ENCODE measurements at regions not wholly inside any gene's neighbourhood (a gene's known extent, or its start where the extent isn't known, plus 50 kb on each side); places are given as distances from the start of the nearest gene placed in this dataset.

GRCh38 chrX:125791787-125792186, 374.3 kb downstream of the DCAF12L2 start:
- no peak for DNase-seq (ENCODE audit: low read depth)

GRCh38 chrX:125810856-125811255, 355.2 kb downstream of the DCAF12L2 start:
- no peak for DNase-seq (ENCODE audit: low read depth)

GRCh38 chrX:125826080-125826479, 340.0 kb downstream of the DCAF12L2 start:
- no peak for DNase-seq (ENCODE audit: low read depth)

GRCh38 chrX:125826774-125827451, 339.2 kb downstream of the DCAF12L2 start:
- no peak for DNase-seq (ENCODE audit: low read depth)

DNA sequence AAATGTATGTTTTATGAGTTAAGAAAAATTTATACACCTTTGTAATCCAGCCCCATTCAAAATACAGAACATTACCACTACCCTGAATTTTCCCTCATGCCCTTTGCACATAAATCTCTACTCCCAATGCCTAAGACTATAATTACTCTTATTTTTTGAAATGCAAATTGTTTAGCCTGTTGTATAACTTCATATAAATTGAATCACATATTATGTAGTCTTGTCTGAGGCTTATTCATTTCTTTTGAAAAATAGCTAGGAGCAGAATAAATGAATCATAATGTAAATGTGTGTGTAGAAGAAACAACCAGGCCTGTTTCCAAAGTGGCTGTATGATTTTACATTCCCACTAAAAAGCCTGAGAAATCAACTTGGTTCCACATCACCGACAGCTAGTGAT, 319.8 kb downstream of the DCAF12L2 start:
- DNase-seq (ENCODE audit: low read depth): no peak

- no peak for DNase-seq (ENCODE audit: low read depth)
These were observed 315.4 kb downstream of the DCAF12L2 start for GRCh38 chrX:125850693-125851092.

GRCh38 chrX:125883169-125883568, 282.9 kb downstream of the DCAF12L2 start:
- no peak for DNase-seq (ENCODE audit: low read depth)

DNA sequence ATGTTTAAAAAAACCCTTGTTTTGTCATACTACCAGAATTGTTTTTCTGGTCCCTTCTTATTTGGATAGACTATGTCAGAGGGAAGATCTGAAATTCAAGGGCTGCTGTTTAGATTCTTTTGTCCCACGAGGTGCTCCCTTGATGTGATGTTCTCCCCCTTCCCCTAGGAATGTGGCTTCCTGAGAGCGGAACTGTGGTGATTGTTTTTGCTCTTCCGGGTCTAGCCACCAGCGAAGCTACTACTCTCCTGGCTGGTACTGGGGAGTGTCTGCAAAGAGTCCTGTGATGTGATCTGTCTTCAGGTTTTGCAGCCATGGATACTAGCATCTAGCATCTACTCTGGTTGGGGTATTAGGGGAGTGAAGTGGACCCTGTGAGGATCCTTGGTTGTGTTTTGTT, 271.1 kb downstream of the DCAF12L2 start:
- DNase-seq (ENCODE audit: low read depth): no peak

DNA sequence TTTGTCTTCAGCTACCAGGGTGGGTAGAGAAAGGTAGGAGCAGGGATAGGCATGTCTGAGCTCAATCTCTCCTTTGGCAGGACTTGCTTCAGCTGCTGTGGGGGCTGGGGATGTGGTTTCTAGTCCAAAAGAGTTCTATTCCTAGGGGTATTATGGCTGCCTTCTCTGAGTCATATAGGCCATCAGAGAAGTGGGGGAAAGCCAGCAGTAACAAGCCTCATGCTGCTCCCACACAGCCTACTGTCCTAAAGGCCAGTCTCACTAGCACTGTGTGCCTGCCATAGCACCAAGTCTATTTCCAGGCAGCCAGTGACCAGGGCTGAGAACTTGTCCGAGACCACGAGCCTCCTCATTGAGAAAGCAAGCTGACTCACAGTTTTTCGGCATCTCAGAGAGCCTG, 270.6 kb downstream of the DCAF12L2 start:
- DNase-seq (ENCODE audit: low read depth): no peak

GRCh38 chrX:125926295-125926694, 239.8 kb downstream of the DCAF12L2 start:
- DNase-seq (ENCODE audit: low read depth): no peak

DNA sequence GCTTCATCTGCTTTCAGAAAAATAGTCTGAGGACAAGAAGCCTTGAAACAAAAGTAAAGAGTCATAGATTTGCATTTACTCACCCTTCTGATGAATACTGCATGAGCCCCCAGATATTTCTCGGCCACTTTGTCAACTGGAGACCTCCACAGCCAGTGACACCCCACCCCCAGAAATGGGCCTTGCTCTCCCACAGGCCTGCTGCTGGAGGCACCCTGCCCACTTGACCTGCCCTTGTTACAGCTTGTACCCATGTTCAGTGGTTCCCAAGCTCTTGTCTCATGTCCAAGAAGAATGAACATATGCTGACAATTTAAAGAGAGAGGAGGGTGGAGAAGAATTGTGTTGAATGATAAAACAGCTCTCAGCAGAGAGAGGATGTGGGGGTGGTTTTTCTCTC, 225.1 kb downstream of the DCAF12L2 start:
- DNase-seq (ENCODE audit: low read depth): no peak

DNA sequence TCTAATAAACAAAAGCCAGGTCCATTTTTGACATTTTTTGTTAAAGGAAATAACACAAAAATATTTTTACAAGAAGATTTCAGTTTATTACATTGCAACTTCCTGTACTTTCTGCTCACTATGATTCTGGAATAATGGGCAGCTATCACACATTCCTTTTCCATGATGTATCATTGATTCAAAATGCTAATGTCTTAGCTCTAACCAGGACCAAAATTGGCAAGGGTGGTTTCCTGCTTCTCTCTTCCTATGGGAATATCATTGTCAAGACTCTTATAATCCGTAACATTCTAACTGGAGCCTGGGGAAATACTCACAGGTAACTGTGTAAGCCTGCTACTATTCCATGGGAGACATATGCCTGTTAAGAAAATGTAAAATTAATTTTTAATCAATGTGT, 218.6 kb downstream of the DCAF12L2 start:
- no peak for DNase-seq (ENCODE audit: low read depth)

- no peak for DNase-seq (ENCODE audit: low read depth)
These were observed 213.1 kb downstream of the DCAF12L2 start for GRCh38 chrX:125952973-125953372.

DNA sequence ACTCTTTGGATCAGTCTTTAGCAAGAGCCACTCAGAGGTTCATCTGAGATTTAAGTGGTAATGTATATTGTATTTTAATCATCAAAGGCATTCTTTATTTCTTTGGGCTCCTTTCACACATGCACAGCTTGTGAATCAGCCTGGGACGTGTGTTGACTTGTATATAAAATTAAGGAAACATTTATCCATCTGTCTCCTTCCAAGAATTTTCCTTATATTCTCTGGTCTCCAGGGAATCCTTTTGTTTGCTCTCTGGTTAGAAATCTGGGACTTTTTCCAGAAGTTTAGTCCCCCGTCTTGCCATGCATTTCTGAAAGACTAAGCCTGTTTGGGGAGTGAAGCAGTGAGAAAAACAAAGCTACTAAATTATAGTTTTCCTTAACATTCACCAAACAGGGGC, 212.3 kb downstream of the DCAF12L2 start:
- no peak for DNase-seq (ENCODE audit: low read depth)

- no peak for DNase-seq (ENCODE audit: low read depth)
These were observed 211.9 kb downstream of the DCAF12L2 start for GRCh38 chrX:125954236-125954635.

DNA sequence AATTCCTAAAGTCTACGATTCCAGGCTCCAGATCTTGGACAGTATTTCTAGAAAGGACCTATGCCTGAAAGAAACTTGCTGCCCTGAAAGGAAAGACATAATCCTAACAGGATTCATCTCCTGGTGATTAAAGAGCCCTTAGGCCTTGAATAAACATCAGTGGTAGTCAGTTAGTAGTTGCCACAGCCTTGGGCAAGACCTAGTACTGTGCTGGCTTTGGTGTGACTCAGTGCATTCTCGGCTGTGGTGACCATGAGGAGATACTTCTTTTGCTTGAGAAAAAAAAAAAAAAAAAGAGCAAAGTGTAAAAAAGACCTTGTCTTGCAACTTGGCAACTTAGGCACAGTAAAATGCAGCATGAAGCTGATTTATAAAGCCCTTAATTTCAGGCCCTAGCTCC, 188.2 kb downstream of the DCAF12L2 start:
- DNase-seq (ENCODE audit: low read depth): no peak

DNA sequence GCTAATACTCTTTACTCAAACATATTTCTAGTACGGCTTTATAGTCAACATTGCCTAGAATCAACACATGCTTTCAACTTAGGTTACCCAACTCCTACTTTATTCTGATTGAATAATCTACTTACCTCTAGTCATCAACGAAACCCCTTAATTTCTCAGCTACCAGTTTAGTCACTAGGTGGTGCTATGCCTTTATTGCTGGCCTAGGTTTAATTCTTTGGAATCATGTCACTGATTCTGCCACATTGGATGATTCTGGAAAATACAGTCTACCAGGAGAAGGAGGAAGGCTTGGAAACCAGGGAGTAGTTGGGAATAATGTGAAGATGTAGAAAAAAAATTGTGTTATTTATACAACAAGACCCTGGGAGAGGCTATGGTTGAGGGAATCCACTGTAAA, 167.7 kb downstream of the DCAF12L2 start:
- DNase-seq (ENCODE audit: low read depth): no peak

- DNase-seq (ENCODE audit: low read depth): no peak
These were observed 138.9 kb downstream of the DCAF12L2 start for GRCh38 chrX:126027229-126027628.

GRCh38 chrX:126030021-126030420, 136.1 kb downstream of the DCAF12L2 start:
- DNase-seq (ENCODE audit: low read depth): no peak

DNA sequence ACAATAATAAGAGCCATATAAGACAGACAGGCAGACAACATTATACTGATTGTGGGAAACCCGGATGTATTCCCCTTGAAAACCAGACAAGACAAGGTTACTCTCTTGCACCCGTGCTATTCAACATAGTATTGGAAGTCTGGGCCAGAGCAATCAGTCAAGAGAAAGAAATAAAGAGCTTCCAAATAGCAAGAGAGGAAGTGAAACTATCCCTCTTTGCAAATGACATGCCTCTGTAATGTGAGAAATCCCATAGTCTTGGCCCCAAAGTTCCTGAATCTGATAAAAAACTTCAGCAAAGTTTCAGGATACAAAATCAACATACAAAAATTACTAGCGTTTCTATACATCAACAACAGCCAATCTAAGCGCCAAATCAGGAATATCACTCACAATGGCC, 102.1 kb downstream of the DCAF12L2 start:
- DNase-seq (ENCODE audit: low read depth): no peak

- no peak for DNase-seq (ENCODE audit: low read depth)
These were observed 101.1 kb downstream of the DCAF12L2 start for GRCh38 chrX:126064901-126065541.

DNA sequence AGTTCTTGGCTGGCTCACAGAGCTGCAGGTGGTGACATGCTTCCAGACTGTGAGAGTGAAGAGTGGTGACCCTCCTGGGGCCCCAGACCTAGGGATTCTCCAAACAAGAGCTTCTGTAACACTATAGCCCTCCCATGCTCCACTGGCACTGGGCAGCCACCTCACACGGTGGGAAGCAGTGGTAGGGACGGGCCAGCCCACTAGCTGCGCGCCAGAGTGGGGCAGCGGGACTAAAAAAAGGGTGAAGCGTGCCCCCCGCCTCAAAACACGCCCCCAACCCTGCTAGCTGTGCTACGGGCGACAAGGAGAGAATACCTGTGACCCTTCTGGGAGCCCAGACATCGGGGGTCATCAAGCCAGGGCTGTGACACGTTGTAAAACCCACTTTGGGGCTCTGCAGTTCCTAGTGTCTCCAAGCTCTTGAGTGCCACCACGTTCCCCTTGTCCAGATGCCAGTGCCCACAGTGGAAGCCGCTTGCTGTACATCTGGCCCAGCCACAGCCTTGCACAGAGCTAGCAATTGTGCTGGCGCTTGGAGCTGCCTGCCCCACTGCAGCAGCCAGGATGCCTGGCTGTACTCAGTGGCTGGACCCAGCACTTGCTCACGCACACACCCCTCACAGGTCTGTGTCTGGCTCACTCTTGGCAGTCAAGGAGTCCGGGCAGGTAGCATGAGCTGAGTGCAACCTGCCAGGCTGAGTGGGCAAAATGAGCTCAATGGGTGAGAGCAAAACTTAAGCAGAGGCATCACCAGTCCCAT, 100.0 kb downstream of the DCAF12L2 start:
- no peak for DNase-seq (ENCODE audit: low read depth)
